HG03469 (cell line): ENCODE measurements at regions not wholly inside any gene's neighbourhood (a gene's known extent, or its start where the extent isn't known, plus 50 kb on each side); places are given as distances from the start of the nearest gene placed in this dataset.

Experiments used
- ATAC-seq: cut with Tn5 transposase; IDR thresholded peaks from one replicate; pipeline ENCODE4 v1.9.1; 2021; ENCODE audit warnings: mild to moderate bottlenecking, moderate library complexity, moderate number of reproducible peaks; ENCODE audit not compliant: unreplicated experiment

- ATAC-seq: no peak
Measured at GRCh38 chr16:13852827-13853226, 67.1 kb upstream of the ERCC4 start.

GRCh38 chr16:13856398-13856797 is 63.6 kb upstream of the ERCC4 start:
- ATAC-seq: no peak

GRCh38 chr16:13856811-13857511 is 63.0 kb upstream of the ERCC4 start:
- no peak for ATAC-seq

GRCh38 chr16:13858873-13859580 is 60.9 kb upstream of the ERCC4 start:
- no peak for ATAC-seq

- no peak for ATAC-seq
Measured at GRCh38 chr16:13863075-13863765, 56.7 kb upstream of the ERCC4 start.

GRCh38 chr16:13864689-13865088 is 55.3 kb upstream of the ERCC4 start:
- no peak for ATAC-seq

- ATAC-seq: no peak
Measured at GRCh38 chr16:13866073-13866472, 53.9 kb upstream of the ERCC4 start.
